Neural cell (in vitro differentiated cells): ENCODE measurements at regions not wholly inside any gene's neighbourhood (a gene's known extent, or its start where the extent isn't known, plus 50 kb on each side); places are given as distances from the start of the nearest gene placed in this dataset.

Experiments used
- H2AFZ ChIP-seq: fragments of 200-600, 300-800 bp; sonication (generic), shearing (Covaris generic); 2 replicates; pipeline ENCODE4 v1.6.0; 2014; ENCODE audit warnings: low read depth, mild to moderate bottlenecking, antibody characterized with exemption, low read length, moderate library complexity
- H3F3A ChIP-seq: fragments of 200-600 bp; shearing (Covaris generic); 2 replicates; pipeline ENCODE4 v1.6.1; 2016; ENCODE audit warnings: mild to moderate bottlenecking, moderate library complexity, mixed read lengths, antibody characterized with exemption, low read length; ENCODE audit not compliant: insufficient read depth, poor library complexity, severe bottlenecking
- H3K27ac ChIP-seq: fragments of 200-600, 300-800 bp; sonication (generic), shearing (Covaris generic); 2 replicates; pipeline ENCODE4 v1.5.1; 2014; ENCODE audit warnings: mild to moderate bottlenecking, low read length, moderate library complexity
- H3K27me3 ChIP-seq: fragments of 300-800, 200-600 bp; sonication (generic), shearing (Covaris generic); 2 replicates; pipeline ENCODE4 v1.6.0; 2014; ENCODE audit warnings: mild to moderate bottlenecking, low read depth, low read length, moderate library complexity; ENCODE audit not compliant: insufficient read depth
- H3K36me3 ChIP-seq: fragments of 300-800, 200-600 bp; sonication (generic), shearing (Covaris generic); 2 replicates; pipeline ENCODE4 v1.5.1; 2014; ENCODE audit warnings: mild to moderate bottlenecking, antibody characterized with exemption, low read length, moderate library complexity; ENCODE audit not compliant: insufficient read depth
- H3K4me2 ChIP-seq: fragments of 300-800, 200-600 bp; sonication (generic), shearing (Covaris generic); 2 replicates; pipeline ENCODE4 v1.6.0; 2014; ENCODE audit warnings: mild to moderate bottlenecking, low read length
- H3K4me3 ChIP-seq: fragments of 300-800, 200-600 bp; sonication (generic), shearing (Covaris generic); 2 replicates; pipeline ENCODE4 v1.5.1; 2014; ENCODE audit warnings: mild to moderate bottlenecking, low read length, moderate library complexity
- H3K79me2 ChIP-seq: fragments of 200-600 bp; shearing (Covaris generic); replicated peaks from 2 replicates; pipeline ENCODE4 v1.6.0; 2014; ENCODE audit warnings: mild to moderate bottlenecking, low read length, moderate library complexity; ENCODE audit not compliant: insufficient read depth
- H3K9ac ChIP-seq: fragments of 300-800, 200-600 bp; sonication (generic), shearing (Covaris generic); 2 replicates; pipeline ENCODE4 v1.6.1; 2016; ENCODE audit warnings: mild to moderate bottlenecking, low read length, mixed read lengths
- H3K9me2 ChIP-seq: fragments of 200-600 bp; shearing (Covaris generic); 2 replicates; pipeline ENCODE4 v1.6.1; 2016; ENCODE audit warnings: mild to moderate bottlenecking, low read length, mixed read lengths; ENCODE audit not compliant: insufficient read depth
- H3K9me3 ChIP-seq: fragments of 200-600, 300-800 bp; sonication (generic), shearing (Covaris generic); 2 replicates; pipeline ENCODE4 v1.6.1; 2016; ENCODE audit warnings: mild to moderate bottlenecking, mixed run types, low read length, moderate library complexity, mixed read lengths
- H4K20me1 ChIP-seq: fragments of 200-600 bp; shearing (Covaris generic); 2 replicates; pipeline ENCODE4 v1.6.1; 2016; ENCODE audit warnings: mild to moderate bottlenecking, mixed run types; ENCODE audit not compliant: insufficient read depth
- EP300 ChIP-seq: fragments of 450-650 bp; conservative IDR thresholded peaks from 2 replicates; pipeline ENCODE4 v1.6.1; 2014; ENCODE audit warnings: antibody characterized with exemption, mild to moderate bottlenecking, moderate library complexity; ENCODE audit not compliant: poor library complexity, severe bottlenecking
- EZH2 ChIP-seq: fragments of 200-600, 300-800 bp; shearing (Covaris generic), sonication (generic); IDR thresholded peaks from 2 replicates; pipeline ENCODE4 v1.6.1; 2014; ENCODE audit warnings: antibody characterized with exemption, low read length, borderline replicate concordance, mild to moderate bottlenecking; ENCODE audit not compliant: insufficient read depth, poor library complexity, severe bottlenecking
- MXI1 ChIP-seq: fragments of 450-650 bp; conservative IDR thresholded peaks from 2 replicates; pipeline ENCODE4 v1.6.1; 2014; ENCODE audit warnings: antibody characterized with exemption, mild to moderate bottlenecking; ENCODE audit not compliant: poor library complexity, severe bottlenecking
- POLR2AphosphoS5 ChIP-seq: IDR thresholded peaks from 2 replicates; pipeline ENCODE4 v1.6.1; 2012
- RAD21 ChIP-seq: fragments of 450-650 bp; conservative IDR thresholded peaks from 2 replicates; pipeline ENCODE4 v1.6.1; 2014; ENCODE audit warnings: antibody characterized with exemption, mild to moderate bottlenecking, moderate library complexity
- REST ChIP-seq: IDR thresholded peaks from 2 replicates; pipeline ENCODE4 v1.6.1; 2012; ENCODE audit warnings: borderline replicate concordance
- SMC3 ChIP-seq: fragments of 450-650 bp; conservative IDR thresholded peaks from 2 replicates; pipeline ENCODE4 v1.6.1; 2014; ENCODE audit warnings: antibody characterized with exemption, mild to moderate bottlenecking, moderate library complexity; ENCODE audit not compliant: poor library complexity
- TAF1 ChIP-seq: IDR thresholded peaks from 2 replicates; pipeline ENCODE4 v1.6.1; 2012; ENCODE audit warnings: low read depth
- TF ChIP-seq, protein P1 (sequence below): fragments of 450-650 bp; IDR thresholded peaks from 2 replicates; pipeline ENCODE4 v1.5.1; 2014; ENCODE audit warnings: antibody characterized with exemption, mild to moderate bottlenecking, moderate library complexity; ENCODE audit not compliant: poor library complexity, severe bottlenecking

DNA sequence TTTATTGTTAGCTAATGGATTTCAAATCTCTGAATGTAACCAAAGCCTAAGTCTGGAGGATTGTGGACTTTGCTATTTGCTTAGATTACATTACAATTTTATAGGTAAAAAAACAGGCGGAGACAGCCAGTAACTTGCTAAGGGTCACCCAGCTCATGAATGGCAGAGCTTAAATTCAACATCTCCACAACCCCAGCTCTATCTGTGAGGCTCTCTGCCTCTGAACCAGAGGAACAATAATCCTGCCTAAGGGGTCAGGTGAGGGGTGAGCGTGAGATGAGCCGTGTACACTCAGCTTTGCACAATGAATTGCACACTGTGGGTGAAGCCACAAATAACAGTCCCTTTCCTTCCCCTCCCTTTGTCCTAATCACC, 69.8 kb upstream of the SPATA12 start:
- H3K4me2 ChIP-seq = no peak overlapping the region
- no peaks in the 10 kb centered on the region for H3K9me2 ChIP-seq
- no peaks in the 10 kb centered on the region for H3K79me2 ChIP-seq
- no peaks in the 10 kb centered on the region for H3K27me3 ChIP-seq
- no peaks in the 10 kb centered on the region for H4K20me1 ChIP-seq
- H3K4me3 ChIP-seq = no peak overlapping the region
- H3K9ac ChIP-seq = no peak overlapping the region
- no peak for TF ChIP-seq POLR2AphosphoS5
- TF ChIP-seq SMC3 = no peak
- no peak for TF ChIP-seq RAD21
- TF ChIP-seq TAF1 = no peak
- TF ChIP-seq MXI1 = no peak
- TF ChIP-seq, protein P1, sequence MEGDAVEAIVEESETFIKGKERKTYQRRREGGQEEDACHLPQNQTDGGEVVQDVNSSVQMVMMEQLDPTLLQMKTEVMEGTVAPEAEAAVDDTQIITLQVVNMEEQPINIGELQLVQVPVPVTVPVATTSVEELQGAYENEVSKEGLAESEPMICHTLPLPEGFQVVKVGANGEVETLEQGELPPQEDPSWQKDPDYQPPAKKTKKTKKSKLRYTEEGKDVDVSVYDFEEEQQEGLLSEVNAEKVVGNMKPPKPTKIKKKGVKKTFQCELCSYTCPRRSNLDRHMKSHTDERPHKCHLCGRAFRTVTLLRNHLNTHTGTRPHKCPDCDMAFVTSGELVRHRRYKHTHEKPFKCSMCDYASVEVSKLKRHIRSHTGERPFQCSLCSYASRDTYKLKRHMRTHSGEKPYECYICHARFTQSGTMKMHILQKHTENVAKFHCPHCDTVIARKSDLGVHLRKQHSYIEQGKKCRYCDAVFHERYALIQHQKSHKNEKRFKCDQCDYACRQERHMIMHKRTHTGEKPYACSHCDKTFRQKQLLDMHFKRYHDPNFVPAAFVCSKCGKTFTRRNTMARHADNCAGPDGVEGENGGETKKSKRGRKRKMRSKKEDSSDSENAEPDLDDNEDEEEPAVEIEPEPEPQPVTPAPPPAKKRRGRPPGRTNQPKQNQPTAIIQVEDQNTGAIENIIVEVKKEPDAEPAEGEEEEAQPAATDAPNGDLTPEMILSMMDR = no peak
- no peak for TF ChIP-seq REST
- TF ChIP-seq EP300 = no peak
- TF ChIP-seq EZH2 = no peak
- H3K27ac ChIP-seq = no peak overlapping the region
- H3F3A ChIP-seq = no peaks in the 10 kb centered on the region
- H3K36me3 ChIP-seq = no peaks in the 10 kb centered on the region
- H3K9me3 ChIP-seq = no peaks in the 10 kb centered on the region
- H2AFZ ChIP-seq = no peak overlapping the region

DNA sequence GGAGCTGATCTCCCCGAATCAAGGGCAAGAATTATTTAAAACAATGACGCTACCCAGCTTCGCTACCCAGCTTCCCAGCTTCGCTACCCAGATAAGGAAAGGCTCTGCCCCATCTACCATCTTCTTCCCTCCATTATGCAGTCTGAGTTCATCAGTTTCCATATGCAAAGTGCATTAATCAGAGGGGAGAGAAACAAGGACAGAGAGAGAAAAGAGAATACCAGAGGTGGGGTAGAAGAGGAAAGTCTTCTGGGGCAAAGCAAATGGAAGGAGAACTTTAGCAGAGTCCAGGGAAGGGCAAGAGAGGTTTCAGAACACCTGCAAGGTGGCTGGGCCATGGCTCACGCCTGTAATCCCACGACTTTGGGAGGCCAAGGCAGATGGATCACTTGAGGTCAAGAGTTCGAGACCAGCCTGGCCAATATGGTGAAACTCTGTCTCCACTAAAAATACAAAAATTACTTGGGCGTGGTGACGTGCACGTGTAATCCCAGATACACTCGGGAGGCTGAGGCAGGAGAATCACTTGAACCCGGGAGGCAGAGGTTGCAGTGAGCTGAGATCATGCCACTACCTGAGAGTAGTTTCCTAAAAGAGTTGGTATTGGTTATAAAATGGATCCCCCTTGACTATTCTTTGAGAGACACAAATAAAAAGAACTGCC, 70.4 kb upstream of the SPATA12 start:
- H3K4me3 ChIP-seq = no peak overlapping the region
- no peak overlapping the region for H3K27ac ChIP-seq
- H3K4me2 ChIP-seq = no peak overlapping the region
- TF ChIP-seq POLR2AphosphoS5 (no peak), SMC3 (no peak), REST (no peak), TAF1 (no peak), MXI1 (no peak), EP300 (no peak), EZH2 (no peak), RAD21 (no peak)
- TF ChIP-seq, protein P1 = no peak
- no peak overlapping the region for H3K9ac ChIP-seq
- H3K79me2 ChIP-seq = no peaks in the 10 kb centered on the region
- H3K9me2 ChIP-seq = no peaks in the 10 kb centered on the region
- no peaks in the 10 kb centered on the region for H3K27me3 ChIP-seq
- no peaks in the 10 kb centered on the region for H3K9me3 ChIP-seq
- no peaks in the 10 kb centered on the region for H3K36me3 ChIP-seq
- no peaks in the 10 kb centered on the region for H4K20me1 ChIP-seq
- no peak overlapping the region for H2AFZ ChIP-seq
- no peaks in the 10 kb centered on the region for H3F3A ChIP-seq
